ENCODE measurements at regions not wholly inside any gene's neighbourhood (a gene's known extent, or its start where the extent isn't known, plus 50 kb on each side); places are given as distances from the start of the nearest gene placed in this dataset.

- TF ChIP-seq NR2F6 (IDR thresholded peaks at IDR 0.05) (no peak), NR2F6 (CRISPR knock-in tag; IDR thresholded peaks at IDR 0.05) (no peak), MYC (CRISPR knock-in tag; IDR thresholded peaks at IDR 0.05; ENCODE audit: borderline replicate concordance) (no peak), GFI1 (CRISPR knock-in tag; IDR thresholded peaks at IDR 0.05; ENCODE audit: borderline replicate concordance) (no peak), ZNF770 (CRISPR knock-in tag; IDR thresholded peaks at IDR 0.05) (no peak), POLR2A (IDR thresholded peaks at IDR 0.05; ENCODE audit: insufficient read depth in 1 of 2, low read depth in 2 of 2, low read length in 2 of 2) (no peak), ZNF337 (CRISPR knock-in tag; IDR thresholded peaks at IDR 0.05; ENCODE audit: borderline replicate concordance, low read depth) (no peak), DPF2 (CRISPR knock-in tag; IDR thresholded peaks at IDR 0.05; ENCODE audit: borderline replicate concordance, low read depth) (no peak), ZNF280D (CRISPR knock-in tag; IDR thresholded peaks at IDR 0.05) (no peak), ZFP37 (CRISPR knock-in tag; IDR thresholded peaks at IDR 0.05; ENCODE audit: borderline replicate concordance) (no peak), EZH2 (conservative IDR thresholded peaks at IDR 0.05; ENCODE audit: low read depth, low read length) (no peak), ZNF782 (CRISPR knock-in tag; IDR thresholded peaks at IDR 0.05; ENCODE audit: borderline replicate concordance) (no peak)
Measured at GRCh38 chr11:119975561-119976152, 162.3 kb downstream of the TRIM29 start.

Measured in HepG2 (cell line).